ENCODE measurements at regions not wholly inside any gene's neighbourhood (a gene's known extent, or its start where the extent isn't known, plus 50 kb on each side); places are given as distances from the start of the nearest gene placed in this dataset.

GRCh38 chr18:25621682-25622081 is 269.7 kb upstream of the ZNF521 start:
- DNase-seq, result no peak

GRCh38 chr18:25621144-25621543 is 269.2 kb upstream of the ZNF521 start:
- DNase-seq, result no peak

- no peak for DNase-seq
These were observed 262.2 kb upstream of the ZNF521 start for GRCh38 chr18:25614168-25614567.

GRCh38 chr18:25612466-25612865 is 260.5 kb upstream of the ZNF521 start:
- no peak for DNase-seq

GRCh38 chr18:25608091-25608490 is 256.1 kb upstream of the ZNF521 start:
- no peak for DNase-seq

- DNase-seq, result no peak
These were observed 253.1 kb upstream of the ZNF521 start for GRCh38 chr18:25604894-25605597.

GRCh38 chr18:25604196-25604893 is 252.4 kb upstream of the ZNF521 start:
- no peak for DNase-seq

- DNase-seq, result no peak
These were observed 247.5 kb upstream of the ZNF521 start for GRCh38 chr18:25599443-25599842.

GRCh38 chr18:25597476-25597875 is 245.5 kb upstream of the ZNF521 start:
- no peak for DNase-seq

GRCh38 chr18:25595274-25596060 is 243.5 kb upstream of the ZNF521 start:
- DNase-seq, result no peak

GRCh38 chr18:25594351-25594750 is 242.4 kb upstream of the ZNF521 start:
- no peak for DNase-seq

- DNase-seq, result no peak
These were observed 240.9 kb upstream of the ZNF521 start for GRCh38 chr18:25592804-25593360.

- no peak for DNase-seq
These were observed 238.5 kb upstream of the ZNF521 start for GRCh38 chr18:25590456-25590855.

GRCh38 chr18:25587545-25587944 is 235.6 kb upstream of the ZNF521 start:
- DNase-seq, result no peak

GRCh38 chr18:25568986-25569385 is 217.0 kb upstream of the ZNF521 start:
- DNase-seq, result no peak

GRCh38 chr18:25563816-25564683 is 212.1 kb upstream of the ZNF521 start:
- no peak for DNase-seq

- DNase-seq, result no peak
These were observed 211.4 kb upstream of the ZNF521 start for GRCh38 chr18:25563346-25563745.

GRCh38 chr18:25561918-25562317 is 210.0 kb upstream of the ZNF521 start:
- no peak for DNase-seq

GRCh38 chr18:25560369-25560768 is 208.4 kb upstream of the ZNF521 start:
- DNase-seq, result no peak

GRCh38 chr18:25557011-25557410 is 205.0 kb upstream of the ZNF521 start:
- DNase-seq, result no peak

GRCh38 chr18:25553631-25554263 is 201.8 kb upstream of the ZNF521 start:
- DNase-seq, result no peak

Measured in GF-D8 (cell line).